ENCODE measurements at regions not wholly inside any gene's neighbourhood (a gene's known extent, or its start where the extent isn't known, plus 50 kb on each side); places are given as distances from the start of the nearest gene placed in this dataset.

GRCh38 chr3:150264561-150265279 lies 143.4 kb upstream of the TSC22D2 start:
- TF ChIP-seq CTCF (IDR thresholded peaks at IDR 0.05) = no peak
- no peak for TF ChIP-seq POLR2A (IDR thresholded peaks at IDR 0.05)
- TF ChIP-seq POLR2AphosphoS5 (IDR thresholded peaks at IDR 0.05) = no peak
